HL-60 (cell line): ENCODE measurements at regions not wholly inside any gene's neighbourhood (a gene's known extent, or its start where the extent isn't known, plus 50 kb on each side); places are given as distances from the start of the nearest gene placed in this dataset.

Source experiments
- DNase-seq, 2 experiments: peaks; one replicate each; pipeline ENCODE4 v3.0.0-alpha.2; 2010 to 2020; ENCODE audit warnings: low read depth in 1 of 2, low spot score in 1 of 2
- H3K27ac ChIP-seq: fragments of 250-450 bp; sonication (Bioruptor Pico); replicated peaks from 2 replicates; pipeline ENCODE4 v1.5.1; 2020; ENCODE audit warnings: mild to moderate bottlenecking, moderate library complexity
- H3K27me3 ChIP-seq: fragments of 250-450 bp; sonication (Bioruptor Pico); 2 replicates; pipeline ENCODE4 v1.5.1; 2021; ENCODE audit warnings: mild to moderate bottlenecking, moderate library complexity; ENCODE audit not compliant: insufficient read depth, poor library complexity, severe bottlenecking
- H3K4me3 ChIP-seq: replicated peaks from 2 replicates; pipeline ENCODE4 v1.5.1; 2011; ENCODE audit warnings: mild to moderate bottlenecking, control low read depth, low read length; ENCODE audit not compliant: insufficient read depth
- GABPA ChIP-seq: IDR thresholded peaks from 2 replicates; pipeline ENCODE4 v1.6.1; 2012; ENCODE audit warnings: low read depth
- POLR2AphosphoS5 ChIP-seq: IDR thresholded peaks from 2 replicates; pipeline ENCODE4 v1.6.1; 2012; ENCODE audit warnings: low read depth
- SPI1 ChIP-seq: IDR thresholded peaks from 2 replicates; pipeline ENCODE4 v1.6.1; 2012; ENCODE audit warnings: low read depth, mild to moderate bottlenecking, borderline replicate concordance
- TF ChIP-seq, protein P1 (sequence below): IDR thresholded peaks from one replicate; pipeline ENCODE4 v1.5.1; 2011; ENCODE audit warnings: low read length, control low read depth, inconsistent platforms; ENCODE audit not compliant: insufficient read depth
- TF ChIP-seq, protein P2 (sequence below): IDR thresholded peaks from 2 replicates; pipeline ENCODE4 v1.6.1; 2012; ENCODE audit warnings: low read depth; ENCODE audit not compliant: insufficient replicate concordance

DNA sequence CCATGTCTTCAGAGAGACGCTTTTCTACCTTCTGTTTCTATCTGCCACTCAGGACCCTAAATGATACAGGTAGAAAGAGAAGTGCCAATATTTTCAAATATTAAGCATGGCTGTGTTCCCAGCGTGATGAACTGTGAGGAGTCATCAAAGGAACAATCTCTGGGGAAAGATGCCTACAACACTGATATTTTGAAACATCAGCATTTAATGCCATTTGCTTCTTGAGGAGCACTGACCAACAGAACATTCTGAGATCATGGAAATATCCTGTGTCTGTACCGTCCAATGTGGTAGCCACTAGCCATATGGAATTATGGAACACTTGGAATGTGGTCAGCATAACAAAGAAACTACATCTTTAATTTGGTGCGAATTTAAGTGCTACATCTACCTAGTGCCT lies 117.9 kb upstream of the COL6A5 start:
- Histone ChIP-seq H3K4me3 (no peak overlapping the region), H3K27ac (no peak overlapping the region), H3K27me3 (no peaks in the 10 kb centered on the region)
- no peak for DNase-seq
- TF ChIP-seq SPI1 (no peak), POLR2AphosphoS5 (no peak), GABPA (no peak)

DNA sequence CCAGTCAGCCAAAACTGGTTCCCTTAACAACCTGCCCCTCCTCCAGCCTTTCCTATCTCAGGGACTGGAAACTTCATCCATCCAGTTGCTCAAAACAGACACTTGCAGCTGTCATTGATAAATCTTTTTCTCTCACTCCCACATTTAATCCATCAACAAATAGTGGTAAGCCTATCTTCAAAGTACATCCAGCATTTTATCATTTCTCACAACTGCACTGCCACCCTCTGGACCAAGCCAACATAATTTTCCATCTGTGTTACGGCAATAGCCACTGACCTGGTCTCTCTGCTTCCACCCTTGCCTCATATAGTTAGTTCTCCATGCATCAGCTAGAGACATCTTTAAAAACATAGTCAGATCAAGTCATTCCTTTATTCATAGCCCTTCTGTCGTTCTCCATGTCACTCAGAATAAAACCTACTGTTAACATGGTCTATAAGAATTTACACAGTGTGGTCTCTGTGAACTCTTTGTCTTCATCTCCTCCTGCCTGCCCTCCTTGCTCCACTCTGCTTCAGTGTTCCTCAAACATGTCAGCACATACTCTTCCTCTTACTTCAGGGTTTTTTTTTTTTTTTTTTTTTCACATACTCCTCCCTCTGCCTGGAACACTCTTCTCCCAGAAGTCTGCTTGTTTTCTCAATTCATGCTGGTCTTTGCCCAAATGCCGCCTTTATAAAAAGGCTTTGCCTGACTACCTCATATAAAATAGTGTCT lies 102.5 kb upstream of the COL6A5 start:
- peaks cover 4% of the 10 kb centered on the region for H3K27me3 ChIP-seq
- H3K4me3 ChIP-seq, result no peak overlapping the region
- no peak overlapping the region for H3K27ac ChIP-seq
- TF ChIP-seq, protein P1, sequence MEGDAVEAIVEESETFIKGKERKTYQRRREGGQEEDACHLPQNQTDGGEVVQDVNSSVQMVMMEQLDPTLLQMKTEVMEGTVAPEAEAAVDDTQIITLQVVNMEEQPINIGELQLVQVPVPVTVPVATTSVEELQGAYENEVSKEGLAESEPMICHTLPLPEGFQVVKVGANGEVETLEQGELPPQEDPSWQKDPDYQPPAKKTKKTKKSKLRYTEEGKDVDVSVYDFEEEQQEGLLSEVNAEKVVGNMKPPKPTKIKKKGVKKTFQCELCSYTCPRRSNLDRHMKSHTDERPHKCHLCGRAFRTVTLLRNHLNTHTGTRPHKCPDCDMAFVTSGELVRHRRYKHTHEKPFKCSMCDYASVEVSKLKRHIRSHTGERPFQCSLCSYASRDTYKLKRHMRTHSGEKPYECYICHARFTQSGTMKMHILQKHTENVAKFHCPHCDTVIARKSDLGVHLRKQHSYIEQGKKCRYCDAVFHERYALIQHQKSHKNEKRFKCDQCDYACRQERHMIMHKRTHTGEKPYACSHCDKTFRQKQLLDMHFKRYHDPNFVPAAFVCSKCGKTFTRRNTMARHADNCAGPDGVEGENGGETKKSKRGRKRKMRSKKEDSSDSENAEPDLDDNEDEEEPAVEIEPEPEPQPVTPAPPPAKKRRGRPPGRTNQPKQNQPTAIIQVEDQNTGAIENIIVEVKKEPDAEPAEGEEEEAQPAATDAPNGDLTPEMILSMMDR, result no peak
- TF ChIP-seq, protein P2, sequence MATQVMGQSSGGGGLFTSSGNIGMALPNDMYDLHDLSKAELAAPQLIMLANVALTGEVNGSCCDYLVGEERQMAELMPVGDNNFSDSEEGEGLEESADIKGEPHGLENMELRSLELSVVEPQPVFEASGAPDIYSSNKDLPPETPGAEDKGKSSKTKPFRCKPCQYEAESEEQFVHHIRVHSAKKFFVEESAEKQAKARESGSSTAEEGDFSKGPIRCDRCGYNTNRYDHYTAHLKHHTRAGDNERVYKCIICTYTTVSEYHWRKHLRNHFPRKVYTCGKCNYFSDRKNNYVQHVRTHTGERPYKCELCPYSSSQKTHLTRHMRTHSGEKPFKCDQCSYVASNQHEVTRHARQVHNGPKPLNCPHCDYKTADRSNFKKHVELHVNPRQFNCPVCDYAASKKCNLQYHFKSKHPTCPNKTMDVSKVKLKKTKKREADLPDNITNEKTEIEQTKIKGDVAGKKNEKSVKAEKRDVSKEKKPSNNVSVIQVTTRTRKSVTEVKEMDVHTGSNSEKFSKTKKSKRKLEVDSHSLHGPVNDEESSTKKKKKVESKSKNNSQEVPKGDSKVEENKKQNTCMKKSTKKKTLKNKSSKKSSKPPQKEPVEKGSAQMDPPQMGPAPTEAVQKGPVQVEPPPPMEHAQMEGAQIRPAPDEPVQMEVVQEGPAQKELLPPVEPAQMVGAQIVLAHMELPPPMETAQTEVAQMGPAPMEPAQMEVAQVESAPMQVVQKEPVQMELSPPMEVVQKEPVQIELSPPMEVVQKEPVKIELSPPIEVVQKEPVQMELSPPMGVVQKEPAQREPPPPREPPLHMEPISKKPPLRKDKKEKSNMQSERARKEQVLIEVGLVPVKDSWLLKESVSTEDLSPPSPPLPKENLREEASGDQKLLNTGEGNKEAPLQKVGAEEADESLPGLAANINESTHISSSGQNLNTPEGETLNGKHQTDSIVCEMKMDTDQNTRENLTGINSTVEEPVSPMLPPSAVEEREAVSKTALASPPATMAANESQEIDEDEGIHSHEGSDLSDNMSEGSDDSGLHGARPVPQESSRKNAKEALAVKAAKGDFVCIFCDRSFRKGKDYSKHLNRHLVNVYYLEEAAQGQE, result no peak
- TF ChIP-seq GABPA, result no peak
- DNase-seq, result no peak

DNA sequence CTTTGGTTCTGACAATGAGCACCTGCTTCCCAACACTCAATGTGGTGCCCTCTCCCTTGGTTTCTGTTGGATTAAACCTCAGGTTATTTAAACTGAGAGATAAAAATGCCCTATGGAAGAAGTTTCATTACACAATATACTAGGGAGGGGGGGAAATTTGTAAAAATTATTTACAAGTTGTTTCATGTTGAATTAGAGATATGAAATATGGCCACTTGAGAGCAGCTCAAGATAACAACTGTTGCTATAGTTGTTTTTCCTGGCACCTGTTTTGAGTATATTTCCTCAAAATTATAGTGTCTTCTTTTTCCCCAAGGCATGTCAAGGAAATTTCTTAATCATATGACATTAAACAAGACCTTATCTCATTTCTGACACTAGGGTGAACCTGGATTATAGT lies 101.7 kb upstream of the COL6A5 start:
- Histone ChIP-seq H3K27ac (no peak overlapping the region), H3K27me3 (peaks cover 4% of the 10 kb centered on the region), H3K4me3 (no peak overlapping the region)
- no peak for DNase-seq
- TF ChIP-seq POLR2AphosphoS5, result no peak
- TF ChIP-seq, protein P2, result no peak
- TF ChIP-seq, protein P1, result no peak
- no peak for TF ChIP-seq GABPA
- TF ChIP-seq SPI1, result no peak

DNA sequence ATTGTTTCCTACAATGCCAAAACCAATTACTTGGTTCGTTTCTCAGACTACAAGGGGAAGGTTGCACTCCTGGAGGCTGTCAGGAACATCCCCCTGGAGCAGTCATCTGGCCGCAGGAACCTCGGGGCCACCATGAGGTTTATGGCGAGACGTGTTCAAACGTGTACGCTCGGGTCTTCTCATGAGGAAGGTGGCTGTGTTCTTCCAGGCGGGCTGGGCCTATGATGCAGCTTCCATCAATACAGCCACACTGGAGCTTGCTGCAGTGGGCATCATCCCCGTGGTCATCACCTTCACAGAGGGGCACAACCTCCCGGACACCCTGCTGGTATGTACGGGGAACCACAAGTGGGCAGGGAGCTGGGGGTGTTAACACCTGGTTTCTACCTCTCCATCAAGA lies 94.5 kb upstream of the COL6A5 start:
- Histone ChIP-seq H3K4me3 (no peak overlapping the region), H3K27ac (no peak overlapping the region), H3K27me3 (peaks cover under 1% of the 10 kb centered on the region)
- TF ChIP-seq POLR2AphosphoS5, result no peak
- TF ChIP-seq, protein P1, result no peak
- TF ChIP-seq, protein P2, result no peak
- no peak for TF ChIP-seq GABPA
- no peak for TF ChIP-seq SPI1
- DNase-seq, result no peak
